Neural progenitor cell (in vitro differentiated cells): ENCODE measurements at regions not wholly inside any gene's neighbourhood (a gene's known extent, or its start where the extent isn't known, plus 50 kb on each side); places are given as distances from the start of the nearest gene placed in this dataset.

Source experiments
- DNase-seq: peaks from one replicate; pipeline ENCODE4 v3.0.0-alpha.2; 2016; ENCODE audit warnings: low spot score
- H2AFZ ChIP-seq: fragments of 200-600 bp; sonication (generic); replicated peaks from 2 replicates; pipeline ENCODE4 v1.6.1; 2016; ENCODE audit warnings: antibody characterized with exemption
- H3F3A ChIP-seq: fragments of 200-600 bp; sonication (generic); 2 replicates; pipeline ENCODE4 v1.6.1; 2016; ENCODE audit warnings: antibody characterized with exemption, low read depth
- H3K27ac ChIP-seq: fragments of 200-600 bp; sonication (generic); 2 replicates; pipeline ENCODE4 v1.5.1; 2016; ENCODE audit warnings: mild to moderate bottlenecking
- H3K27me3 ChIP-seq: fragments of 200-600 bp; sonication (generic); 2 replicates; pipeline ENCODE4 v1.6.1; 2016; ENCODE audit warnings: mild to moderate bottlenecking, moderate library complexity
- H3K36me3 ChIP-seq: fragments of 200-600 bp; sonication (generic); 2 replicates; pipeline ENCODE4 v1.5.1; 2016
- H3K4me1 ChIP-seq: fragments of 200-600 bp; sonication (generic); 2 replicates; pipeline ENCODE4 v1.6.1; 2016; ENCODE audit warnings: mixed run types
- H3K4me2 ChIP-seq: fragments of 200-600 bp; sonication (generic); 2 replicates; pipeline ENCODE4 v1.6.1; 2016
- H3K4me3 ChIP-seq: fragments of 200-600 bp; sonication (generic); 2 replicates; pipeline ENCODE4 v1.5.1; 2016
- H3K79me2 ChIP-seq: fragments of 200-600 bp; sonication (generic); 2 replicates; pipeline ENCODE4 v1.6.1; 2016; ENCODE audit warnings: low read depth
- H3K9ac ChIP-seq: fragments of 200-600 bp; sonication (generic); 2 replicates; pipeline ENCODE4 v1.6.1; 2016
- H3K9me3 ChIP-seq: fragments of 200-600 bp; sonication (generic); 2 replicates; pipeline ENCODE4 v1.5.1; 2016; ENCODE audit warnings: low read depth
- H4K20me1 ChIP-seq: fragments of 200-600 bp; sonication (generic); 2 replicates; pipeline ENCODE4 v1.6.1; 2016; ENCODE audit warnings: low read depth
- H3K27ac Mint-ChIP-seq: 3 replicates; pipeline ENCODE4 v1.8.0; 2021; ENCODE audit warnings: mixed read lengths
- H3K27me3 Mint-ChIP-seq: 2 replicates; pipeline ENCODE4 v1.8.0; 2022; ENCODE audit warnings: low read depth, mild to moderate bottlenecking, inconsistent platforms, moderate library complexity, mixed read lengths; ENCODE audit not compliant: insufficient read depth
- H3K36me3 Mint-ChIP-seq: 3 replicates; pipeline ENCODE4 v1.8.0; 2021; ENCODE audit warnings: mixed read lengths
- H3K4me1 Mint-ChIP-seq: 3 replicates; pipeline ENCODE4 v1.8.0; 2021; ENCODE audit warnings: mixed read lengths
- H3K4me3 Mint-ChIP-seq: 3 replicates; pipeline ENCODE4 v1.8.0; 2021; ENCODE audit warnings: mild to moderate bottlenecking, moderate library complexity, mixed read lengths
- H3K9me3 Mint-ChIP-seq: 3 replicates; pipeline ENCODE4 v1.8.0; 2020; ENCODE audit warnings: mixed read lengths
- EZH2 ChIP-seq: fragments of 200-600 bp; sonication (generic); IDR thresholded peaks from 2 replicates; pipeline ENCODE4 v1.6.1; 2017; ENCODE audit warnings: antibody characterized with exemption, mild to moderate bottlenecking, moderate library complexity
- EZH2phosphoT487 ChIP-seq: fragments of 200-600 bp; sonication (generic); IDR thresholded peaks from 2 replicates; pipeline ENCODE4 v1.6.1; 2017; ENCODE audit warnings: antibody characterized with exemption
- TF ChIP-seq, protein P1 (sequence below): fragments of 200-600 bp; sonication (generic); IDR thresholded peaks from 2 replicates; pipeline ENCODE4 v1.5.1; 2017; ENCODE audit warnings: antibody characterized with exemption, mild to moderate bottlenecking

DNA sequence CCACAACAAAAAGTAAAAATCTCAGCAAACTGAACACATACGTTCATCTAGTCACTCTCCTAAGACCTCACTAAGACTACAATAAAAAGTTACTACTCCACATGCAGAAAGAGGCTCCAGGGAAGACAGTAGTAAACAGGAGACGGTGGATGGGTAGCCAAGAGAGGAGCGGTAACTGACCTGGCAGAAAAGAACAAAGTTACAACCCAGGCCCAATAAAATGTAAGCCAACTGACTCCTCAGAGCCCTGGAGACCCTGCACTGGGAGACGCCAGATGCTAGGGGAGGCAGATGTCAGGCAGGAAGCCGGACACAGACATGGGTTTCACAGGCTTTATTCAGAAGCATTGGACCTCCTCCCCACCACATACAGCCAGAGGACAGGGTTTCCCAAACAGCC, 181.1 kb upstream of the NFE2L3 start:
- H3K27ac Mint-ChIP-seq = no peak overlapping the region

GRCh38 chr7:25976630-25977029, 175.4 kb upstream of the NFE2L3 start:
- Mint-ChIP-seq H3K27me3 (no peaks in the 10 kb centered on the region), H3K27ac (no peak overlapping the region), H3K4me3 (no peak overlapping the region), H3K9me3 (peaks cover 8% of the 10 kb centered on the region), H3K4me1 (no peaks in the 10 kb centered on the region), H3K36me3 (no peaks in the 10 kb centered on the region)
- no peaks in the 10 kb centered on the region for H4K20me1 ChIP-seq
- TF ChIP-seq EZH2 = no peak
- TF ChIP-seq, protein P1, sequence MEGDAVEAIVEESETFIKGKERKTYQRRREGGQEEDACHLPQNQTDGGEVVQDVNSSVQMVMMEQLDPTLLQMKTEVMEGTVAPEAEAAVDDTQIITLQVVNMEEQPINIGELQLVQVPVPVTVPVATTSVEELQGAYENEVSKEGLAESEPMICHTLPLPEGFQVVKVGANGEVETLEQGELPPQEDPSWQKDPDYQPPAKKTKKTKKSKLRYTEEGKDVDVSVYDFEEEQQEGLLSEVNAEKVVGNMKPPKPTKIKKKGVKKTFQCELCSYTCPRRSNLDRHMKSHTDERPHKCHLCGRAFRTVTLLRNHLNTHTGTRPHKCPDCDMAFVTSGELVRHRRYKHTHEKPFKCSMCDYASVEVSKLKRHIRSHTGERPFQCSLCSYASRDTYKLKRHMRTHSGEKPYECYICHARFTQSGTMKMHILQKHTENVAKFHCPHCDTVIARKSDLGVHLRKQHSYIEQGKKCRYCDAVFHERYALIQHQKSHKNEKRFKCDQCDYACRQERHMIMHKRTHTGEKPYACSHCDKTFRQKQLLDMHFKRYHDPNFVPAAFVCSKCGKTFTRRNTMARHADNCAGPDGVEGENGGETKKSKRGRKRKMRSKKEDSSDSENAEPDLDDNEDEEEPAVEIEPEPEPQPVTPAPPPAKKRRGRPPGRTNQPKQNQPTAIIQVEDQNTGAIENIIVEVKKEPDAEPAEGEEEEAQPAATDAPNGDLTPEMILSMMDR = no peak
- no peak for TF ChIP-seq EZH2phosphoT487
- H3K27ac ChIP-seq = no peak overlapping the region
- no peak overlapping the region for H3K4me3 ChIP-seq
- H3K4me2 ChIP-seq = no peak overlapping the region
- H3K79me2 ChIP-seq = no peaks in the 10 kb centered on the region
- H3K9me3 ChIP-seq = no peaks in the 10 kb centered on the region
- H3K9ac ChIP-seq = no peak overlapping the region
- no peaks in the 10 kb centered on the region for H3F3A ChIP-seq
- H3K27me3 ChIP-seq = no peaks in the 10 kb centered on the region
- no peak for DNase-seq
- H3K36me3 ChIP-seq = no peaks in the 10 kb centered on the region
- no peak overlapping the region for H2AFZ ChIP-seq
- no peaks in the 10 kb centered on the region for H3K4me1 ChIP-seq

More for the DNA sequence above, 181.1 kb upstream of the NFE2L3 start:
- Histone ChIP-seq H3K4me2 (no peak overlapping the region), H3K27me3 (no peaks in the 10 kb centered on the region), H3K4me1 (no peaks in the 10 kb centered on the region), H2AFZ (no peak overlapping the region), H3K27ac (no peak overlapping the region), H3K9me3 (no peaks in the 10 kb centered on the region), H3K9ac (no peak overlapping the region), H3F3A (no peaks in the 10 kb centered on the region), H4K20me1 (no peaks in the 10 kb centered on the region), H3K79me2 (no peaks in the 10 kb centered on the region), H3K4me3 (no peak overlapping the region), H3K36me3 (no peaks in the 10 kb centered on the region)
- no peaks in the 10 kb centered on the region for H3K9me3 Mint-ChIP-seq
- no peak for TF ChIP-seq EZH2
- TF ChIP-seq, protein P1 = no peak
- no peak for TF ChIP-seq EZH2phosphoT487
- H3K4me1 Mint-ChIP-seq = peaks cover 4% of the 10 kb centered on the region
- H3K4me3 Mint-ChIP-seq = no peak overlapping the region
- H3K36me3 Mint-ChIP-seq = no peaks in the 10 kb centered on the region
- H3K27me3 Mint-ChIP-seq = peaks cover 2% of the 10 kb centered on the region
- no peak for DNase-seq

DNA sequence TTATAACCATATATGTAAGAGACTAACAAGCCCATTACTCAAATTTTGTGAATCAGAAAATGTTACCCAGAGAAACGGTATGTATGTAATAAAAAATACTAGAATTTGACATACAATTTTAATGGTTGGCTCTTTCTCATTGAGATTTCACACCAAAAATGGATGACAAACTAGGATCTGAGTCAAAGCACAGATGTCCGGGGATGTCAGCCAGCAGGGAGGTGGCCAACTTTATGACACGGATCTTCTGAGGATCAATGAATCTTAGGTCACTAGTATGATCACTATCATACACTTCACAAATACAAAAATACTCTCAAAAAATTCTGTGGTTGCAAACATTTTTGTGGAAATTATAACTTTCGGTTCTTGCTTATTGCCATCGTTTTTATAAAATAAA, 173.5 kb upstream of the NFE2L3 start:
- Histone ChIP-seq H4K20me1 (no peaks in the 10 kb centered on the region), H3K36me3 (no peaks in the 10 kb centered on the region)

More for the DNA sequence above, 173.5 kb upstream of the NFE2L3 start:
- Histone ChIP-seq H3K4me1 (no peaks in the 10 kb centered on the region), H3K27me3 (no peaks in the 10 kb centered on the region), H3K9ac (no peak overlapping the region), H3K27ac (no peak overlapping the region), H2AFZ (no peak overlapping the region), H3F3A (no peaks in the 10 kb centered on the region), H3K9me3 (no peaks in the 10 kb centered on the region), H3K79me2 (no peaks in the 10 kb centered on the region), H3K4me3 (no peak overlapping the region), H3K4me2 (no peak overlapping the region)
- peaks cover 8% of the 10 kb centered on the region for H3K9me3 Mint-ChIP-seq
- TF ChIP-seq EZH2 (no peak), EZH2phosphoT487 (no peak)
- TF ChIP-seq, protein P1 = no peak
- no peaks in the 10 kb centered on the region for H3K36me3 Mint-ChIP-seq
- DNase-seq = no peak
- H3K27ac Mint-ChIP-seq = no peak overlapping the region
- H3K27me3 Mint-ChIP-seq = peaks cover 2% of the 10 kb centered on the region
- H3K4me1 Mint-ChIP-seq = no peaks in the 10 kb centered on the region
- H3K4me3 Mint-ChIP-seq = no peak overlapping the region
